D721Med (cell line): ENCODE measurements at regions not wholly inside any gene's neighbourhood (a gene's known extent, or its start where the extent isn't known, plus 50 kb on each side); places are given as distances from the start of the nearest gene placed in this dataset.
"Not testable (repeated sequence)": the region's sequence is repeated elsewhere in the genome, so short reads cannot be mapped to it uniquely, and the experiment has no call there.

Experiments used
- DNase-seq: peaks from one replicate; pipeline ENCODE4 v3.0.0; 2011; ENCODE audit warnings: low spot score; ENCODE audit not compliant: insufficient read length
- FAIRE-seq: peaks from 2 replicates; lab custom pipeline; 2011; peaks lifted over from hg19 to GRCh38; lab: Jason Lieb, UNC
- TF ChIP-seq, protein P1 (sequence below): IDR thresholded peaks from 2 replicates; pipeline ENCODE4 v1.5.1; 2012; ENCODE audit warnings: mild to moderate bottlenecking, control low read depth; ENCODE audit not compliant: insufficient read depth; ENCODE audit errors: missing control alignments

DNA sequence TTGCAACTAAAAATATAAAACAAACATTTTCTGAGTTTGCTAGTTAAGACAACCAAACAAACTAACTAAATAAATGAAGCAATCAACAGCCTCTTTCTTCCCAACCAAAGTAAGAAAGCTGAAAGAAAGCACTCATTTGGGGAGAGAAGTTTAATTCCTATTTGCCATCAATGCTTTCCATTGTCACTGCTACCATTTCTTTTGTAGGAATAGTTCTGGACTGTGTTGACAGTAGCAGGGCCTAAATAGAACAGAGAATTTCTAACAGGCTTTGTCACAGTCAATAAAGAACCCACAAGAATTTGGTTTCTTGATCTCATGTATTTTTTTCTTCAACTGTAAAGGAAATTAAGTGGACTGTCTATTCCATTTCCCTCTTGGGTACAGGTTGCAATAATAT, 1886.4 kb upstream of the TENM3 start:
- FAIRE-seq: no peak
- no peak for DNase-seq
- TF ChIP-seq, protein P1, sequence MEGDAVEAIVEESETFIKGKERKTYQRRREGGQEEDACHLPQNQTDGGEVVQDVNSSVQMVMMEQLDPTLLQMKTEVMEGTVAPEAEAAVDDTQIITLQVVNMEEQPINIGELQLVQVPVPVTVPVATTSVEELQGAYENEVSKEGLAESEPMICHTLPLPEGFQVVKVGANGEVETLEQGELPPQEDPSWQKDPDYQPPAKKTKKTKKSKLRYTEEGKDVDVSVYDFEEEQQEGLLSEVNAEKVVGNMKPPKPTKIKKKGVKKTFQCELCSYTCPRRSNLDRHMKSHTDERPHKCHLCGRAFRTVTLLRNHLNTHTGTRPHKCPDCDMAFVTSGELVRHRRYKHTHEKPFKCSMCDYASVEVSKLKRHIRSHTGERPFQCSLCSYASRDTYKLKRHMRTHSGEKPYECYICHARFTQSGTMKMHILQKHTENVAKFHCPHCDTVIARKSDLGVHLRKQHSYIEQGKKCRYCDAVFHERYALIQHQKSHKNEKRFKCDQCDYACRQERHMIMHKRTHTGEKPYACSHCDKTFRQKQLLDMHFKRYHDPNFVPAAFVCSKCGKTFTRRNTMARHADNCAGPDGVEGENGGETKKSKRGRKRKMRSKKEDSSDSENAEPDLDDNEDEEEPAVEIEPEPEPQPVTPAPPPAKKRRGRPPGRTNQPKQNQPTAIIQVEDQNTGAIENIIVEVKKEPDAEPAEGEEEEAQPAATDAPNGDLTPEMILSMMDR: no peak

DNA sequence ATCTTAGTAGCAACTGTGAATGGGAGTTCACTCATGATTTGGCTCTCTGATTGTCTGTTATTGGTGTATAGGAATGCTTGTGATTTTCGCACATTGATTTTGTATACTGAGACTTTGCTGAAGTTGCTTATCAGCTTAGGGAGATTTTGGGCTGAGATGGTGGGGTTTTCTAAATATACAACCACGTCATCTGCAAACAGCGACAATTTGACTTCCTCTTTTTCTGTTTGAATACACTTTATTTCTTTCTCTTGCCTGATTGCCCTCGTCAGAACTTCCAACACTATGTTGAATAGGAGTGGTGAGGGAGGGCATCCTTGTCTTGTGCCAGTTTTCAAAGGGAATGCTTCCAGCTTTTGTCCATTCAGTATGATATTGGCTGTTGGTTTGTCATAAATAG, 1883.1 kb upstream of the TENM3 start:
- not testable (repeated sequence) for FAIRE-seq, DNase-seq

DNA sequence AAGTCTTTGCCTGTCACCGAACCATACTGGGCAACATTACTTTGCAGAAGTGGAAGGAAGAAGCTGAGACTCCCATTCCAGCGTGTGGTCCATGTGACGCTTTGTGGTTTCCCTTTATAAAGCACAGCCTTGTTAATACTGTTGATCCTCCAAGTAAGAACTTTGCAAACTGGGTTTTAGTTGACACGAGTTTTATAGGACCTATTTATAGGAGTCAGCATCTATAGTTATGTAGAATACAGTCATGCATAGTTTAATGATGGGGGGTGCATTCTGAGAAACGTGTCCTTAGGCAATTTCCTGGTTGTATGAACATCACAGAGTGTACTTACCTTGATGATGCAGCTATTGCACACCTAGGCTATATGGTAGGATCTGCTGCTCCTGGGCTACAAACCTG, 1879.4 kb upstream of the TENM3 start:
- TF ChIP-seq, protein P1: no peak
- DNase-seq (no peak), FAIRE-seq (no peak)

DNA sequence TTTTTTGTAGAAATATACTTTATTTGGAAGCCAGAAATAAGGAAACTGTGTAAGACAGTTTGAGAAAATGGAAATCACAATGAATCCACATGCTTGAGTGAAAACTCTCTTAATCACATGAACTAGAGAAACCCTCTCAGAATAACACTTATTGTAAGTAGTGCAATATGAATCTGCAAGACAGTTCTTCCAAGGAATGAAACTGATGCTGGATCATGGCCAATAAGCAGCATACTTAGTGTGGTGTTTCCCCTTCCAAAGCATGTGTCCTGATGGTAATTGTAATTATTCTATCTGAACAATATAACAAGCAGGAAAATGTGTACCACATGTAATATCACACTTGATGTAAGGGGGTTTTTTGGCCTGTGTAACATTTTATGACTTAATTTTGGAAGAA, 1870.5 kb upstream of the TENM3 start:
- DNase-seq (no peak), FAIRE-seq (no peak)
- TF ChIP-seq, protein P1: no peak

DNA sequence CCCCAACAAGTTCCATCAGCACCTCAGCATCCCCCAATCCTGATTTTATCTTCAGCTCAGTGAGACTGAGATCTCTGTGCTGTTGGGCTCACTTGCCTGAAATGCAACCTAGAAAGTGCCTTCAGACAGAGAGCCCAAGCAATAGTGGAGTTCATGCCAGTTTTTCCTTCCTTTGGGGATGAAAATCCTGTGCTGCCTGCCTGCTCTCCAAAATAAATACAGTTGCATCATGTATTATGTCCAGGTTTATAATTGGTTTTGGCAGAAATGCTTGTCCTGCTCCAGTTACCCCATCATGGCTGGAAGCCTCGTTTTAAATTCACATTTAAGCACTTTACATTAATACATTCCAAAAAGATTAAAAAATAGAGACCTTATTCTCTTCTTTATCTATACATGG, 1865.5 kb upstream of the TENM3 start:
- no peak for FAIRE-seq
- no peak for DNase-seq
- TF ChIP-seq, protein P1: no peak

DNA sequence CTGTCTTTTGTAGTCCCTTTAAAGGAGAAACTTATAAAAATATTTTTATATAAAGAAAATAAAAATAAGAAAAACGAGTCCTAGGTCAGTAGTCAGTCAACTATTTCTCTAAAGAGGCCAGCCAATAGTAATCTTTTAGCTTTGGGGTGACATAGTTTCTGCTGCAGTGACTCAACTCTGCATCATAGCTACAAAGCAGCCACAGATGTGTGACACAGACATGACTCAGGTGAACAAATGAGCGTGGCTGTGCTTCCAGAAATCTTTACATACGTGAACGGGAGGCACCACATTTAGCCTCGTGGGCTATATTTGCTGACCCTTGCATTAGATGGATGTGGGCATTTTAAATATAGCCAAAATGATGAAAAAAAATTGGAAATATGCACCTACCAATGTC, 1862.5 kb upstream of the TENM3 start:
- FAIRE-seq: no peak
- TF ChIP-seq, protein P1: no peak
- DNase-seq: no peak

DNA sequence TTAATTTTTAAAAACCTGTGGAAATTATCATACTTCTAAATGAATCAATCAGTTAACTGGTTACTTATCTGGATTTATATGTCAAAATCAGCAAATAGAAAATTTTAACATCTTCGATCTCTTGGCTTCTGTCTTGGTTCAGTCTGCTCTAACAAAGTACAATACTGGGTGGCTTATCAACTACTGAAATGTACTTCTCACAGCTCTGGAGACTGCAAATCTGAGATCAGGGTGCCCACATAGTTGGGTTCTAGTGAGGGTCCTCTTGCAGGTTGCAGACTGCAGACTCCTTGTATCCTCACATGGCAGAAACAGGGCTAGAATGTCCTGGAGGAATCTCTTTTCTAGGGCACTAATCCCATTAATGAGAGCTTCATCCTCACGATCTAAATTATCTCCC, 1851.6 kb upstream of the TENM3 start:
- FAIRE-seq (no peak), DNase-seq (no peak)
- TF ChIP-seq, protein P1: no peak

DNA sequence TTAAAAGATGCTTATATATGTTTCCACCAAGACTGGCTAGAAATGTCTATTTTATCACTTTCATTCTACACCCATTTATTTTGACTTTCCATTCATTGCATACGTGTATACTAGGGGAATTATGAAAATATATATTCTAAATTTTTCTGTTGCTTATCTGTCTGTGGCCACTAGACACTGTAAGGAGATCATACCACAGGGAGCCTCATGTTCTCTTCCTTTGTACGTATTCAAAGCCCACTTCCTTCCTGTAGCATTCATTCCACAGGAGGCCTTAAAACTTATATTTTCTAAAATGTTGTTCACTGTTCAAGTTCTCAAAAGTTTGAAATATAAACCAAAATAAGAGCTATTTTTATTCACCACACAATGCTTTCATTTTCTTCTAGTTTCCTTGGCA, 1848.9 kb upstream of the TENM3 start:
- TF ChIP-seq, protein P1: no peak
- DNase-seq (no peak), FAIRE-seq (no peak)
